Mesenchymal stem cell (in vitro differentiated cells and primary cell): ENCODE measurements at regions not wholly inside any gene's neighbourhood (a gene's known extent, or its start where the extent isn't known, plus 50 kb on each side); places are given as distances from the start of the nearest gene placed in this dataset.

Experiments used
- DNase-seq: peaks from one replicate; pipeline ENCODE4 v3.0.0-alpha.2; 2013
- H2AFZ ChIP-seq: one replicate; pipeline ENCODE4 v1.6.1; 2013; ENCODE audit warnings: low read depth, mild to moderate bottlenecking, control low read depth, inconsistent platforms, low read length, moderate library complexity
- H2AK5ac ChIP-seq: 2 replicates; pipeline ENCODE4 v1.6.1; 2013; ENCODE audit warnings: low read length, moderate library complexity, mild to moderate bottlenecking, inconsistent platforms; ENCODE audit not compliant: severe bottlenecking
- H2BK120ac ChIP-seq: one replicate; pipeline ENCODE4 v1.6.1; 2013; ENCODE audit warnings: low read depth, mild to moderate bottlenecking, inconsistent platforms, low read length, moderate library complexity
- H2BK12ac ChIP-seq, 2 experiments: one replicate each; pipeline ENCODE4 v1.6.1; 2013; ENCODE audit warnings: inconsistent platforms in 2 of 2, low read length in 2 of 2, mild to moderate bottlenecking in 2 of 2, moderate library complexity in 2 of 2, control low read depth in 1 of 2
- H2BK15ac ChIP-seq: one replicate; pipeline ENCODE4 v1.6.1; 2013; ENCODE audit warnings: mild to moderate bottlenecking, low read depth, inconsistent platforms; ENCODE audit not compliant: poor library complexity, severe bottlenecking
- H2BK5ac ChIP-seq: 2 replicates; pipeline ENCODE4 v1.6.1; 2013; ENCODE audit warnings: low read depth, mild to moderate bottlenecking, low read length, control low read depth, inconsistent platforms; ENCODE audit not compliant: poor library complexity, severe bottlenecking
- H3K14ac ChIP-seq, 2 experiments: one replicate each; pipeline ENCODE4 v1.6.1; 2013; ENCODE audit warnings: inconsistent platforms in 2 of 2, low read length in 2 of 2, control low read depth in 1 of 2, mild to moderate bottlenecking in 1 of 2, moderate library complexity in 1 of 2
- H3K18ac ChIP-seq, 2 experiments: one replicate each; pipeline ENCODE4 v1.6.1; 2013; ENCODE audit warnings: inconsistent platforms in 2 of 2, low read length in 2 of 2, control low read depth in 1 of 2, low read depth in 1 of 2, mild to moderate bottlenecking in 1 of 2
- H3K23ac ChIP-seq, 2 experiments: one replicate each; pipeline ENCODE4 v1.6.1; 2013; ENCODE audit warnings: inconsistent platforms in 2 of 2, low read length in 2 of 2, mild to moderate bottlenecking in 2 of 2, moderate library complexity in 2 of 2, control low read depth in 1 of 2
- H3K27ac ChIP-seq: 2 replicates; pipeline ENCODE4 v1.5.1; 2013; ENCODE audit warnings: mild to moderate bottlenecking, moderate library complexity, low read length, control low read depth, inconsistent platforms; ENCODE audit not compliant: poor library complexity, severe bottlenecking
- H3K27me3 ChIP-seq, 2 experiments: 2 replicates each; pipeline versions ENCODE4 v1.6.1 to v1.7.0; 2013; ENCODE audit warnings: low read length in 2 of 2, mild to moderate bottlenecking in 2 of 2, moderate library complexity in 2 of 2, control low read depth in 1 of 2, inconsistent platforms in 1 of 2; ENCODE audit not compliant: control insufficient read depth in 1 of 2, insufficient read depth in 1 of 2
- H3K36me3 ChIP-seq, 2 experiments: 2 replicates each; pipeline versions ENCODE4 v1.6.1 to v1.7.0; 2013; ENCODE audit warnings: low read length in 2 of 2, control low read depth in 1 of 2, inconsistent platforms in 1 of 2, low read depth in 1 of 2, mild to moderate bottlenecking in 1 of 2; ENCODE audit not compliant: insufficient read depth in 2 of 2, control insufficient read depth in 1 of 2
- H3K4ac ChIP-seq, 2 experiments: one replicate each; pipeline ENCODE4 v1.6.1; 2013; ENCODE audit warnings: inconsistent platforms in 2 of 2, low read length in 2 of 2, mild to moderate bottlenecking in 2 of 2, moderate library complexity in 2 of 2, control low read depth in 1 of 2, low read depth in 1 of 2
- H3K4me1 ChIP-seq: 2 replicates; pipeline ENCODE4 v1.6.1; 2013; ENCODE audit warnings: low read depth, low read length, control low read depth; ENCODE audit not compliant: control insufficient read depth, insufficient read depth
- H3K4me2 ChIP-seq: 2 replicates; pipeline ENCODE4 v1.6.1; 2013; ENCODE audit warnings: low read length, mild to moderate bottlenecking, inconsistent platforms; ENCODE audit not compliant: poor library complexity, severe bottlenecking
- H3K4me3 ChIP-seq, 2 experiments: 2 replicates each; pipeline versions ENCODE4 v1.5.1 to v1.7.0; 2013; ENCODE audit warnings: low read length in 2 of 2, mild to moderate bottlenecking in 2 of 2, control low read depth in 1 of 2, low read depth in 1 of 2; ENCODE audit not compliant: insufficient read depth in 1 of 2
- H3K79me1 ChIP-seq: replicated peaks from 2 replicates; pipeline ENCODE4 v1.6.1; 2013; ENCODE audit warnings: mild to moderate bottlenecking, control low read depth, low read length, inconsistent platforms; ENCODE audit not compliant: poor library complexity, severe bottlenecking
- H3K9ac ChIP-seq: 2 replicates; pipeline ENCODE4 v1.7.0; 2013; ENCODE audit warnings: mild to moderate bottlenecking, low read length, moderate library complexity
- H3K9me3 ChIP-seq: 2 replicates; pipeline ENCODE4 v1.7.0; 2013; ENCODE audit warnings: mild to moderate bottlenecking, low read length; ENCODE audit not compliant: control insufficient read depth
- H4K8ac ChIP-seq: one replicate; pipeline ENCODE4 v1.6.1; 2013; ENCODE audit warnings: inconsistent platforms, mild to moderate bottlenecking, low read length, moderate library complexity
- H4K91ac ChIP-seq: one replicate; pipeline ENCODE4 v1.6.1; 2013; ENCODE audit warnings: mild to moderate bottlenecking, low read length, inconsistent platforms
- WGBS: methylation state at CpG from one replicate; pipeline ENCODE4 v1.1.7; 2013; ENCODE audit warnings: mixed read lengths; 5-methylcytosine and 5-hydroxymethylcytosine counted together

DNA sequence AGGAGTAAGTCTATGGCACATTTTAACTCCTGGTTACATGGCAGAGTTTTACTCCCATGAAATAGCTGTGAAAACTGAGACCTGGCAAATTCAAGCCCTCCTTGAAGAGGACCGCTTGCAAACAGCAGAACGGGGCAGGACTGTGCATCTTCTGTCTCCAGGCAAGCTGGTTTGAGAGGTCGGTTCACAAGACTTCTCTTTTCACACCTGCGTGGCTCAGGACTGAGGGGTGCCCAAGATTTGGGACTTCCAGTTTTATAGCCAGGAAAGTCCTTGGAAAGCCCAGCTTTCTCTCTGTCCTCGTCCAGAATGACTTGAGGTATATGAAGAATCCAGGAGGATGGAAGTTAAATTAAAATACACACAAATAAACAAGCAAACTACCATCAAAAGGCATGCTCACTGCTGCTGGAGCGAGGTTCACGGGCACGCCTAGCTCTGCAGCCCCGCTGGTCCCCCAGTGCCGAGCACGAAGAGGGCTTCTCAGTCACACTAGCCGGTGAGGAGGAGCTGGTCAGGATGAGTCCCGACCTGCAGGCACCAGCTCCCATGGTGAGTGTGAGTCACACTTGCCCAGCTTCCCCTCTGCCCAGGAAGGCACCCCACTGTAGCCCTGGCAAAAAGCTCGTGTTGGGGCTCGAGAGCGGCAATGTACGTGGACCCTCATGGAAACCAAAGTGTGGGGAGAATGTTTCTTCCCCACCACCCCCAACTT, 1382.4 kb downstream of the BRD1 start:
- Histone ChIP-seq H2AK5ac (no peak overlapping the region), H2BK5ac (no peak overlapping the region), H3K4me1 (no peaks in the 10 kb centered on the region), H2BK120ac (no peak overlapping the region), H4K8ac (no peak overlapping the region), H3K18ac (no peak overlapping the region), H3K27ac (no peak overlapping the region), H4K91ac (no peak overlapping the region), H3K27me3 (peaks cover 0 to 21% of the 10 kb centered on the region in 2 experiments), H3K9ac (no peak overlapping the region), H3K36me3 (no peaks in the 10 kb centered on the region), H2BK15ac (no peak overlapping the region), H3K79me1 (no peaks in the 10 kb centered on the region), H3K4ac (no peak overlapping the region), H3K4me3 (no peak overlapping the region), H2BK12ac (no peak overlapping the region), H2AFZ (no peak overlapping the region), H3K23ac (no peak overlapping the region), H3K14ac (no peak overlapping the region), H3K4me2 (no peak overlapping the region), H3K9me3 (peaks cover 4% of the 10 kb centered on the region)
- WGBS: 71% methylated on average over 16 of the region's 17 CpGs
- no peak for DNase-seq

DNA sequence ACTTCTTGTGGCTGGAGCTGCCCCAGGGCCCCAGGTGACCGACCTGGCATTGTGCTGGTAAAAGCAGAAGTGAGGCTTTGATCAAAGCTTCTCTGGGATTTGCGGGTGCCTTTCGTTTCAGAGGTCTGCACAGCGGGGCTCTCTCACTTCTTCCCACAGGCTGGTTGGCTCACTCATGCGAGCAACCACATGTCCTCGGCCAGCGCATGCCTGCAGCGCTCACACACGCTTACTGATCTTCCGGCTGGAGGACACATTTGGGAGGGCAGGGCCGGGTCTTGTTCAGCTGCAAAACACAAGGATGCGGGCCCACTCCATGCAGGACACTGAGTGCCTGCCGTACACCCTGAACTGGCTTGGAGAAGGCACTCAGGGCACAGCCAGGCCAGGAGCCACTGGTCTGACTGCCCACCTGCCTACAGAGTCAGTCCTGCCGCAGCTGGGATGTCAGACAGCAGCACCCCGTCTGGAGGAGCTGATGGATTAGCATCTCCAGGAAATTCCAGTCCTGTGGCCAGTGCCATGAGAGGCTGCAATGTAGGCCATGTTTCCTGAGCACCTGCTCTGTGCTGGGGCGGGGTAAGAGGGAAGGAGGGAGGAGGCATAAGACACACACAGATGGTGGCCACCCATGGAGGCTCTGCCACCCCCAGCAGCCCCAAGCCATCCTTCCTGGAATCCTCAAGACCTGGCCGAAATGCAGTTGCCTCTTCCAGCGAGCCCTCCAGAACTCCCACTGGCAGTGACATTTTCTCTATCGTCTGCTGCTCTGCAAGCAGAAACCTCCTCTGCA, 1383.2 kb downstream of the BRD1 start:
- H3K4me3 ChIP-seq: no peak overlapping the region
- no peak overlapping the region for H2AK5ac ChIP-seq
- no peak overlapping the region for H3K14ac ChIP-seq
- H2BK120ac ChIP-seq: no peak overlapping the region
- no peak overlapping the region for H4K8ac ChIP-seq
- no peak for DNase-seq
- no peak overlapping the region for H4K91ac ChIP-seq
- H2BK12ac ChIP-seq: no peak overlapping the region
- no peak overlapping the region for H3K9ac ChIP-seq
- no peak overlapping the region for H3K23ac ChIP-seq
- no peaks in the 10 kb centered on the region for H3K79me1 ChIP-seq
- H3K4me2 ChIP-seq: no peak overlapping the region
- H2AFZ ChIP-seq: no peak overlapping the region
- H2BK5ac ChIP-seq: no peak overlapping the region
- H3K4ac ChIP-seq: no peak overlapping the region
- no peaks in the 10 kb centered on the region for H3K4me1 ChIP-seq
- H3K27ac ChIP-seq: no peak overlapping the region
- peaks cover 4% of the 10 kb centered on the region for H3K9me3 ChIP-seq
- H3K27me3 ChIP-seq: peaks cover 0 to 25% of the 10 kb centered on the region in 2 experiments
- 81% methylated on average over 19 of the region's 19 CpGs for WGBS
- no peaks in the 10 kb centered on the region for H3K36me3 ChIP-seq
- H2BK15ac ChIP-seq: no peak overlapping the region
- no peak overlapping the region for H3K18ac ChIP-seq

DNA sequence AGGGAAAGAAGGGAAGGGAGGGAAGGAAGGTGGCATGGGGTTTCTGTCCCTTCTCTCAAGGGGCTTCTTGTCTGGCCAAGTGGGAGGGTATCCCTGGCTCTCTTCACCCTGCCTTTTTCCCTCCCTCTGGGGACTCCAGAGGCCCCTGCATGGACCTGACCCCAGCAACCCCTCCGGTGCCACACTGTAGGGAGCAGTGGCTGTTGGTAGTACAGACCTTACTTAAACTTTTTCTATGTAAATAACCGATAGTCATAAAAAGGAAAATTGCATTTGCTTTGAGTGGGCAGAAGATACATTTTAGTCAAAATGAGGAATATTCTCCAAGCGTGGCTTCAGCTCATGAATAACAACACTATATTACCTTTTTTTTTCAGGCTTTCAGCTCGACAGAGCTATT, 1384.0 kb downstream of the BRD1 start:
- Histone ChIP-seq H2AFZ (no peak overlapping the region), H2BK12ac (no peak overlapping the region), H2BK120ac (no peak overlapping the region), H3K79me1 (no peaks in the 10 kb centered on the region), H3K4me2 (no peak overlapping the region), H3K23ac (no peak overlapping the region), H3K27me3 (peaks cover 0 to 23% of the 10 kb centered on the region in 2 experiments), H3K9me3 (peaks cover 4% of the 10 kb centered on the region), H4K8ac (no peak overlapping the region), H3K4me3 (no peak overlapping the region), H2AK5ac (no peak overlapping the region), H3K36me3 (no peaks in the 10 kb centered on the region), H2BK15ac (no peak overlapping the region), H3K4me1 (no peaks in the 10 kb centered on the region), H3K4ac (no peak overlapping the region), H4K91ac (no peak overlapping the region), H3K9ac (no peak overlapping the region), H3K18ac (no peak overlapping the region), H3K27ac (no peak overlapping the region), H3K14ac (no peak overlapping the region), H2BK5ac (no peak overlapping the region)
- DNase-seq: no peak
- WGBS: 74% methylated on average over 2 of the region's 4 CpGs

DNA sequence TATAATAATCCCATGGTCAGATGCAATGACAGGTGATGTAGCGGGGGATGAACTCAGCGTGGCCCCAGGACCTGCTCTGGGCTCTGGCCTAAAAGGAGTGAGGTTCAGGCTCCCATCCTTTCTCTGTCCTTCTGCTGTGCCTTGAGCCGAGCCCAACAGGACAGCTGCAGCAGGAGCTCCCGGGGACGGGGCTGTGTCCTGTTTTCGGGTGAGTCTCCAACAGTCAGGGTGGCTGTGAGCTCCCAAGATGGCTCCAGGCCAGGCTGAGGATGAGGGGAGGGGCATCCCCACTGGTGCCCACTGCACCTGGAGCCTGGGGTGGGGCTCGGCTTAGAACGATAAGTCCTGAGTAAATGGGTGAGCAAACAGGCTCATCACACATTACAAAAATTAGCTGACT, 1385.0 kb downstream of the BRD1 start:
- no peak overlapping the region for H2AFZ ChIP-seq
- no peak overlapping the region for H3K9ac ChIP-seq
- no peak overlapping the region for H3K23ac ChIP-seq
- no peak overlapping the region for H4K8ac ChIP-seq
- no peak overlapping the region for H3K14ac ChIP-seq
- no peak overlapping the region for H4K91ac ChIP-seq
- H2BK12ac ChIP-seq: no peak overlapping the region
- H2BK120ac ChIP-seq: no peak overlapping the region
- H2BK5ac ChIP-seq: no peak overlapping the region
- no peak overlapping the region for H3K4ac ChIP-seq
- peaks cover 0 to 20% of the 10 kb centered on the region in 2 experiments for H3K27me3 ChIP-seq
- DNase-seq: no peak
- WGBS: 59% methylated on average over 6 of the region's 8 CpGs
- H3K36me3 ChIP-seq: no peaks in the 10 kb centered on the region
- no peaks in the 10 kb centered on the region for H3K9me3 ChIP-seq
- H2AK5ac ChIP-seq: no peak overlapping the region
- H2BK15ac ChIP-seq: no peak overlapping the region
- H3K27ac ChIP-seq: no peak overlapping the region
- H3K18ac ChIP-seq: no peak overlapping the region
- H3K4me1 ChIP-seq: no peaks in the 10 kb centered on the region
- H3K4me2 ChIP-seq: no peak overlapping the region
- H3K79me1 ChIP-seq: no peaks in the 10 kb centered on the region
- H3K4me3 ChIP-seq: no peak overlapping the region
